Progenitor cell of endocrine pancreas (in vitro differentiated cells): ENCODE measurements at regions not wholly inside any gene's neighbourhood (a gene's known extent, or its start where the extent isn't known, plus 50 kb on each side); places are given as distances from the start of the nearest gene placed in this dataset.

ENCODE experiments used
- DNase-seq: peaks from one replicate; pipeline ENCODE4 v3.0.0; 2021; ENCODE audit warnings: low spot score; ENCODE audit not compliant: unreplicated experiment
- H3K27ac Mint-ChIP-seq: 2 replicates; pipeline ENCODE4 v1.8.0; 2021; ENCODE audit warnings: mild to moderate bottlenecking, moderate library complexity, mixed read lengths
- H3K27me3 Mint-ChIP-seq: 2 replicates; pipeline ENCODE4 v1.8.0; 2021; ENCODE audit warnings: mixed read lengths
- H3K36me3 Mint-ChIP-seq: 2 replicates; pipeline ENCODE4 v1.8.0; 2022; ENCODE audit warnings: mixed read lengths; ENCODE audit not compliant: insufficient read depth
- H3K4me1 Mint-ChIP-seq: 2 replicates; pipeline ENCODE4 v1.8.0; 2021; ENCODE audit warnings: low read depth, mixed read lengths
- H3K4me3 Mint-ChIP-seq: 2 replicates; pipeline ENCODE4 v1.8.0; 2021; ENCODE audit warnings: low read depth, mild to moderate bottlenecking, moderate library complexity, mixed read lengths
- H3K9me3 Mint-ChIP-seq: 2 replicates; pipeline ENCODE4 v1.8.0; 2021; ENCODE audit warnings: low read depth, mixed read lengths
- CTCF ChIP-seq: fragments of 200-600 bp; sonication (generic); IDR thresholded peaks from one replicate; pipeline ENCODE4 v1.5.0; 2021; ENCODE audit warnings: antibody characterized with exemption, mild to moderate bottlenecking; ENCODE audit not compliant: unreplicated experiment

GRCh38 chr16:61182391-61182790, 853.8 kb downstream of the CDH8 start:
- TF ChIP-seq CTCF = no peak
- H3K27ac Mint-ChIP-seq = no peak overlapping the region
- DNase-seq = no peak
- no peaks in the 10 kb centered on the region for H3K36me3 Mint-ChIP-seq
- no peaks in the 10 kb centered on the region for H3K27me3 Mint-ChIP-seq
- no peaks in the 10 kb centered on the region for H3K9me3 Mint-ChIP-seq
- no peaks in the 10 kb centered on the region for H3K4me1 Mint-ChIP-seq
- H3K4me3 Mint-ChIP-seq = no peak overlapping the region

- Mint-ChIP-seq H3K27ac (no peak overlapping the region), H3K27me3 (no peaks in the 10 kb centered on the region), H3K4me1 (no peaks in the 10 kb centered on the region), H3K4me3 (no peak overlapping the region), H3K9me3 (no peaks in the 10 kb centered on the region), H3K36me3 (no peaks in the 10 kb centered on the region)
- no peak for TF ChIP-seq CTCF
- no peak for DNase-seq
These were observed 854.3 kb downstream of the CDH8 start for GRCh38 chr16:61181982-61182381.

- TF ChIP-seq CTCF = no peak
- no peaks in the 10 kb centered on the region for H3K36me3 Mint-ChIP-seq
These were observed 856.7 kb downstream of the CDH8 start for GRCh38 chr16:61179561-61179960.

GRCh38 chr16:61165797-61166196, 870.4 kb downstream of the CDH8 start:
- Mint-ChIP-seq H3K4me3 (no peak overlapping the region), H3K27ac (no peak overlapping the region), H3K27me3 (no peaks in the 10 kb centered on the region), H3K36me3 (no peaks in the 10 kb centered on the region), H3K4me1 (no peaks in the 10 kb centered on the region), H3K9me3 (peaks cover 3% of the 10 kb centered on the region)
- no peak for TF ChIP-seq CTCF
- no peak for DNase-seq

More at GRCh38 chr16:61179561-61179960, 856.7 kb downstream of the CDH8 start:
- Mint-ChIP-seq H3K4me1 (no peaks in the 10 kb centered on the region), H3K4me3 (no peak overlapping the region), H3K27ac (no peak overlapping the region), H3K27me3 (no peaks in the 10 kb centered on the region), H3K9me3 (no peaks in the 10 kb centered on the region)
- DNase-seq = no peak

- Mint-ChIP-seq H3K4me3 (no peak overlapping the region), H3K4me1 (no peaks in the 10 kb centered on the region), H3K36me3 (no peaks in the 10 kb centered on the region), H3K9me3 (peaks cover 3% of the 10 kb centered on the region), H3K27me3 (no peaks in the 10 kb centered on the region), H3K27ac (no peak overlapping the region)
- no peak for TF ChIP-seq CTCF
- DNase-seq = no peak
These were observed 885.9 kb downstream of the CDH8 start for GRCh38 chr16:61150351-61150750.
